Neural progenitor cell (in vitro differentiated cells): ENCODE measurements at regions not wholly inside any gene's neighbourhood (a gene's known extent, or its start where the extent isn't known, plus 50 kb on each side); places are given as distances from the start of the nearest gene placed in this dataset.

Experiments
- EZH2 ChIP-seq: fragments of 200-600 bp; sonication (generic); IDR thresholded peaks from 2 replicates; pipeline ENCODE4 v1.6.1; 2017; ENCODE audit warnings: antibody characterized with exemption, mild to moderate bottlenecking, moderate library complexity
- TF ChIP-seq, protein P1 (sequence below): fragments of 200-600 bp; sonication (generic); IDR thresholded peaks from 2 replicates; pipeline ENCODE4 v1.5.1; 2017; ENCODE audit warnings: antibody characterized with exemption, mild to moderate bottlenecking

DNA sequence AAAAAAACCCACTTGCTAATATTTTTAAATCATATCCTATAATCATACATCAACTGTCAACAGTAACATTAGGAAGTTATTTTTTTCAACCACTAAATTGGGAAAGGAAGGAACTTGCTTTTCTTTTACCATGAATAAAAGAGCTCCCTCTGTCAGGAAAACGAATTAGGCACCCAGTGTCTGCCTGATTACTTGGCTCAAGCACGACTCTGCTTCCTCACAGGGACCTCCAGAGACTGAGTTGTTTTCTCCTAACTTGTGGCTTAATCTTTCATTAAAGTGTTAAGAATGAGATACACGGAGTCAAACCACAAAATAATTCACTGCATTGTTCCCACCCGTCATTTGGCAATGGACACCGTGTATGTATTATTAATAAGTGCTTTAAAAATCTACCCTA lies 1405.1 kb upstream of the EYS start:
- TF ChIP-seq, protein P1, sequence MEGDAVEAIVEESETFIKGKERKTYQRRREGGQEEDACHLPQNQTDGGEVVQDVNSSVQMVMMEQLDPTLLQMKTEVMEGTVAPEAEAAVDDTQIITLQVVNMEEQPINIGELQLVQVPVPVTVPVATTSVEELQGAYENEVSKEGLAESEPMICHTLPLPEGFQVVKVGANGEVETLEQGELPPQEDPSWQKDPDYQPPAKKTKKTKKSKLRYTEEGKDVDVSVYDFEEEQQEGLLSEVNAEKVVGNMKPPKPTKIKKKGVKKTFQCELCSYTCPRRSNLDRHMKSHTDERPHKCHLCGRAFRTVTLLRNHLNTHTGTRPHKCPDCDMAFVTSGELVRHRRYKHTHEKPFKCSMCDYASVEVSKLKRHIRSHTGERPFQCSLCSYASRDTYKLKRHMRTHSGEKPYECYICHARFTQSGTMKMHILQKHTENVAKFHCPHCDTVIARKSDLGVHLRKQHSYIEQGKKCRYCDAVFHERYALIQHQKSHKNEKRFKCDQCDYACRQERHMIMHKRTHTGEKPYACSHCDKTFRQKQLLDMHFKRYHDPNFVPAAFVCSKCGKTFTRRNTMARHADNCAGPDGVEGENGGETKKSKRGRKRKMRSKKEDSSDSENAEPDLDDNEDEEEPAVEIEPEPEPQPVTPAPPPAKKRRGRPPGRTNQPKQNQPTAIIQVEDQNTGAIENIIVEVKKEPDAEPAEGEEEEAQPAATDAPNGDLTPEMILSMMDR, result no peak
- no peak for TF ChIP-seq EZH2
